HG03432 (cell line): ENCODE measurements at regions not wholly inside any gene's neighbourhood (a gene's known extent, or its start where the extent isn't known, plus 50 kb on each side); places are given as distances from the start of the nearest gene placed in this dataset.
A peak's percentile ranks its signal among the peaks of the same experiment; 100 is the strongest.

ENCODE experiments used
- ATAC-seq: cut with Tn5 transposase; IDR thresholded peaks from one replicate; pipeline ENCODE4 v1.9.1; 2021; ENCODE audit warnings: mild to moderate bottlenecking, moderate library complexity; ENCODE audit not compliant: unreplicated experiment

- no peak for ATAC-seq
Measured at GRCh38 chr13:47190696-47191305, 293.9 kb upstream of the HTR2A start.

GRCh38 chr13:47188802-47189201 lies 291.9 kb upstream of the HTR2A start:
- ATAC-seq: no peak

- no peak for ATAC-seq
Measured at GRCh38 chr13:47186471-47186870, 289.6 kb upstream of the HTR2A start.

GRCh38 chr13:47184321-47184720 lies 287.5 kb upstream of the HTR2A start:
- no peak for ATAC-seq

- no peak for ATAC-seq
Measured at GRCh38 chr13:47179321-47179720, 282.5 kb upstream of the HTR2A start.

- no peak for ATAC-seq
Measured at GRCh38 chr13:47178090-47178950, 281.5 kb upstream of the HTR2A start.

- no peak for ATAC-seq
Measured at GRCh38 chr13:47175172-47175866, 278.5 kb upstream of the HTR2A start.

- ATAC-seq: no peak
Measured at GRCh38 chr13:47170971-47171370, 274.1 kb upstream of the HTR2A start.

GRCh38 chr13:47168618-47169017 lies 271.8 kb upstream of the HTR2A start:
- ATAC-seq: no peak

- ATAC-seq: no peak
Measured at GRCh38 chr13:47168066-47168465, 271.2 kb upstream of the HTR2A start.

GRCh38 chr13:47166336-47166735 lies 269.5 kb upstream of the HTR2A start:
- ATAC-seq: no peak

GRCh38 chr13:47159853-47160550 lies 263.1 kb upstream of the HTR2A start:
- ATAC-seq: no peak

GRCh38 chr13:47158593-47158992 lies 261.7 kb upstream of the HTR2A start:
- no peak for ATAC-seq

- no peak for ATAC-seq
Measured at GRCh38 chr13:47148543-47148942, 251.7 kb upstream of the HTR2A start.

GRCh38 chr13:47147812-47148119 lies 250.9 kb upstream of the HTR2A start:
- no peak for ATAC-seq

- peak; percentile 97 for ATAC-seq
Measured at GRCh38 chr13:47146991-47147811, 250.3 kb upstream of the HTR2A start.

- no peak for ATAC-seq
Measured at GRCh38 chr13:47146136-47146535, 249.3 kb upstream of the HTR2A start.

- no peak for ATAC-seq
Measured at GRCh38 chr13:47144782-47145181, 247.9 kb upstream of the HTR2A start.

GRCh38 chr13:47142105-47142504 lies 245.3 kb upstream of the HTR2A start:
- ATAC-seq: no peak

GRCh38 chr13:47139519-47139918 lies 242.7 kb upstream of the HTR2A start:
- no peak for ATAC-seq
